Breast epithelium (tissue), 4 donors: ENCODE measurements at regions not wholly inside any gene's neighbourhood (a gene's known extent, or its start where the extent isn't known, plus 50 kb on each side); places are given as distances from the start of the nearest gene placed in this dataset.
"Not testable (repeated sequence)": the region's sequence is repeated elsewhere in the genome, so short reads cannot be mapped to it uniquely, and the experiment has no call there.

Experiments used
- DNase-seq, 2 donors: peaks; one replicate each; pipeline ENCODE4 v3.0.0-alpha.2; 2019; ENCODE audit warnings: low spot score in 2 of 2
- H3K27ac ChIP-seq, 2 donors: fragments of 200-600 bp; sonication (generic) in 1 of 2; one replicate each; pipeline ENCODE4 v1.5.1; 2016 to 2019; ENCODE audit warnings: mild to moderate bottlenecking in 1 of 2
- H3K27me3 ChIP-seq, 2 donors: fragments of 200-600 bp; sonication (generic) in 1 of 2; one replicate each; pipeline versions ENCODE4 v1.5.1 to v1.6.0; 2017 to 2019; ENCODE audit warnings: control low read depth in 1 of 2, mild to moderate bottlenecking in 1 of 2
- H3K36me3 ChIP-seq: fragments of 200-600 bp; one replicate; pipeline ENCODE4 v1.5.1; 2019
- H3K4me1 ChIP-seq, 2 donors: fragments of 200-600 bp; sonication (generic); one replicate each; pipeline ENCODE4 v1.5.1; 2016 to 2019; ENCODE audit warnings: control low read depth in 1 of 2
- H3K4me3 ChIP-seq, 3 donors: fragments of 200-600 bp; sonication (generic); 1 replicate in 2 of 3; 2 replicates in 1 of 3; pipeline ENCODE4 v1.5.1; 2016 to 2019; ENCODE audit warnings: mild to moderate bottlenecking in 3 of 3, moderate library complexity in 2 of 3
- H3K9me3 ChIP-seq, 2 donors: fragments of 200-600 bp; sonication (generic) in 1 of 2; one replicate each; pipeline ENCODE4 v1.5.1; 2016 to 2019; ENCODE audit warnings: control low read depth in 1 of 2
- CTCF ChIP-seq, 3 donors: fragments of 450-650 bp; IDR thresholded peaks; one replicate each; pipeline ENCODE4 v1.5.1; 2016 to 2017; ENCODE audit warnings: antibody characterized with exemption in 3 of 3, mild to moderate bottlenecking in 3 of 3, moderate library complexity in 3 of 3
- POLR2A ChIP-seq: fragments of 450-650 bp; IDR thresholded peaks from one replicate; pipeline ENCODE4 v1.6.1; 2016; ENCODE audit warnings: antibody characterized with exemption, mild to moderate bottlenecking, moderate library complexity
- POLR2AphosphoS5 ChIP-seq, 3 donors: sonication (generic); formaldehyde crosslinking; IDR thresholded peaks; one replicate each; pipeline ENCODE4 v1.6.1; 2017; ENCODE audit warnings: antibody characterized with exemption in 3 of 3
- intact Hi-C: fragments of 100-400 bp; cut with DNase I; formaldehyde crosslinking; loops from one replicate; pipeline ENCODE4 v1.15.1; 2023; ENCODE audit warnings: low total_unique reads

- H3K27ac ChIP-seq, result no peak overlapping the region
Observed at GRCh38 chr6:166253778-166254204, 54.4 kb downstream of the PRR18 start.

GRCh38 chr6:166253281-166253681 lies 54.9 kb downstream of the PRR18 start:
- Histone ChIP-seq H3K27ac (no peak overlapping the region), H3K4me3 (peak overlapping the region; percentile 35 to 61 (median 50)), H3K27me3 (peaks cover 0 to 24% of the 10 kb centered on the region in 2 donors)

More at GRCh38 chr6:166253778-166254204, 54.4 kb downstream of the PRR18 start:
- peak overlapping the region; percentile 35 to 61 (median 50) for H3K4me3 ChIP-seq
- H3K36me3 ChIP-seq, result no peaks in the 10 kb centered on the region
- intact Hi-C loops, result no loop called here
- no peak for DNase-seq
- peaks cover 0 to 24% of the 10 kb centered on the region in 2 donors for H3K27me3 ChIP-seq
- no peaks in the 10 kb centered on the region for H3K9me3 ChIP-seq
- H3K4me1 ChIP-seq, result peaks cover 0 to 7% of the 10 kb centered on the region in 2 donors
- TF ChIP-seq POLR2A (no peak), POLR2AphosphoS5 (IDR thresholded peaks at IDR 0.05) (no peak), CTCF (IDR thresholded peaks at IDR 0.05) (no peak)

GRCh38 chr6:166252601-166253000 lies 55.6 kb downstream of the PRR18 start:
- intact Hi-C loops, result no loop called here
- no peak for DNase-seq
- no peaks in the 10 kb centered on the region for H3K36me3 ChIP-seq
- no peaks in the 10 kb centered on the region for H3K9me3 ChIP-seq
- H3K4me3 ChIP-seq, result no peak overlapping the region
- peaks cover 0 to 23% of the 10 kb centered on the region in 2 donors for H3K27me3 ChIP-seq
- H3K4me1 ChIP-seq, result peaks cover 0 to 7% of the 10 kb centered on the region in 2 donors
- no peak overlapping the region for H3K27ac ChIP-seq
- TF ChIP-seq CTCF (IDR thresholded peaks at IDR 0.05) (no peak), POLR2AphosphoS5 (IDR thresholded peaks at IDR 0.05) (no peak), POLR2A (no peak)

More at GRCh38 chr6:166253281-166253681, 54.9 kb downstream of the PRR18 start:
- Histone ChIP-seq H3K9me3 (no peaks in the 10 kb centered on the region), H3K36me3 (no peaks in the 10 kb centered on the region), H3K4me1 (peaks cover 0 to 7% of the 10 kb centered on the region in 2 donors)
- no peak for DNase-seq
- TF ChIP-seq POLR2AphosphoS5 (IDR thresholded peaks at IDR 0.05), result no peak
- intact Hi-C loops, result no loop called here

- intact Hi-C loops, result no loop called here
- H3K36me3 ChIP-seq, result no peaks in the 10 kb centered on the region
- H3K27me3 ChIP-seq, result peaks cover 0 to 17% of the 10 kb centered on the region in 2 donors
- DNase-seq, result no peak
- no peak overlapping the region for H3K4me3 ChIP-seq
- H3K27ac ChIP-seq, result no peak overlapping the region
- H3K9me3 ChIP-seq, result no peaks in the 10 kb centered on the region
- TF ChIP-seq CTCF (IDR thresholded peaks at IDR 0.05), result no peak
- TF ChIP-seq POLR2A, result no peak
- TF ChIP-seq POLR2AphosphoS5 (IDR thresholded peaks at IDR 0.05), result no peak
- H3K4me1 ChIP-seq, result peaks cover 0 to 7% of the 10 kb centered on the region in 2 donors
Observed at GRCh38 chr6:166251655-166252054, 56.5 kb downstream of the PRR18 start.

- H3K36me3 ChIP-seq, result no peaks in the 10 kb centered on the region
- H3K27ac ChIP-seq, result no peak overlapping the region
- H3K27me3 ChIP-seq, result peaks cover 0 to 17% of the 10 kb centered on the region in 2 donors
- intact Hi-C loops, result no loop called here
- TF ChIP-seq POLR2AphosphoS5 (IDR thresholded peaks at IDR 0.05), result no peak
- no peak for DNase-seq
- no peak overlapping the region for H3K4me3 ChIP-seq
- H3K4me1 ChIP-seq, result peaks cover 0 to 7% of the 10 kb centered on the region in 2 donors
- H3K9me3 ChIP-seq, result no peaks in the 10 kb centered on the region
Observed at GRCh38 chr6:166251211-166251610, 57.0 kb downstream of the PRR18 start.

- H3K4me3 ChIP-seq, H3K4me1 ChIP-seq, intact Hi-C loops, DNase-seq, H3K27ac ChIP-seq, H3K36me3 ChIP-seq, H3K9me3 ChIP-seq: not testable (repeated sequence)
- peaks cover 0 to 12% of the 10 kb centered on the region in 2 donors for H3K27me3 ChIP-seq
Observed at GRCh38 chr6:166249061-166249785, 59.0 kb downstream of the PRR18 start.
